NB4 (cell line): ENCODE measurements at regions not wholly inside any gene's neighbourhood (a gene's known extent, or its start where the extent isn't known, plus 50 kb on each side); places are given as distances from the start of the nearest gene placed in this dataset.
A peak's percentile ranks its signal among the peaks of the same experiment; 100 is the strongest.

Experiments
- POLR2A ChIP-seq: IDR thresholded peaks from 2 replicates; pipeline ENCODE4 v1.6.1; 2011; ENCODE audit warnings: mild to moderate bottlenecking; ENCODE audit not compliant: insufficient read length; ENCODE audit errors: extremely low read depth
- TF ChIP-seq, protein P1 (sequence below): IDR thresholded peaks from one replicate; pipeline ENCODE4 v1.5.1; 2012; ENCODE audit warnings: low read depth, low read length

DNA sequence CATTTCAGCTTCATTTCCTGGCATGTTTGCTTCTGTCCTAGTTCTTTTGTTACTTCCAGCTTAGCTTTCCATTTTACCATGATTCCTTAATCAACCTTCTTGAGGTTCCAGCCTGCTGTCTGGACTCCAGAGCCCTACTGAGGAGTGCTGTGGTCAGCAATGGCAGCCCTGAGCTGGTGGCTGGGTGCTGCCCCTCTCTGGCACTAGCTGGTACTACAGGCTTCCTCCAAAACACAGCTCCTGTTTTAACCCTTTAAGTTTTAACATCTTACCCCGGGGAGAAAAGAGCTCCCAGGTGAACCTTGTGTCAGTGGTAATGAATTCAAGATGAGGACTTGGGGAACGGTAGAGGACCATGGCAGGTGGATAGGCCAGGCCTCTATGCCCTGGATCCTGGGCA lies 395.5 kb downstream of the TMEM114 start:
- TF ChIP-seq, protein P1, sequence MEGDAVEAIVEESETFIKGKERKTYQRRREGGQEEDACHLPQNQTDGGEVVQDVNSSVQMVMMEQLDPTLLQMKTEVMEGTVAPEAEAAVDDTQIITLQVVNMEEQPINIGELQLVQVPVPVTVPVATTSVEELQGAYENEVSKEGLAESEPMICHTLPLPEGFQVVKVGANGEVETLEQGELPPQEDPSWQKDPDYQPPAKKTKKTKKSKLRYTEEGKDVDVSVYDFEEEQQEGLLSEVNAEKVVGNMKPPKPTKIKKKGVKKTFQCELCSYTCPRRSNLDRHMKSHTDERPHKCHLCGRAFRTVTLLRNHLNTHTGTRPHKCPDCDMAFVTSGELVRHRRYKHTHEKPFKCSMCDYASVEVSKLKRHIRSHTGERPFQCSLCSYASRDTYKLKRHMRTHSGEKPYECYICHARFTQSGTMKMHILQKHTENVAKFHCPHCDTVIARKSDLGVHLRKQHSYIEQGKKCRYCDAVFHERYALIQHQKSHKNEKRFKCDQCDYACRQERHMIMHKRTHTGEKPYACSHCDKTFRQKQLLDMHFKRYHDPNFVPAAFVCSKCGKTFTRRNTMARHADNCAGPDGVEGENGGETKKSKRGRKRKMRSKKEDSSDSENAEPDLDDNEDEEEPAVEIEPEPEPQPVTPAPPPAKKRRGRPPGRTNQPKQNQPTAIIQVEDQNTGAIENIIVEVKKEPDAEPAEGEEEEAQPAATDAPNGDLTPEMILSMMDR = peak; percentile 63
- no peak for TF ChIP-seq POLR2A
